ENCODE measurements at regions not wholly inside any gene's neighbourhood (a gene's known extent, or its start where the extent isn't known, plus 50 kb on each side); places are given as distances from the start of the nearest gene placed in this dataset.
A peak's percentile ranks its signal among the peaks of the same experiment; 100 is the strongest.

GRCh38 chr12:107495604-107496003 lies 190.0 kb upstream of the PWP1 start:
- no peak overlapping the region for H3K4me2 ChIP-seq (ENCODE audit: low read depth, low read length)
- intact Hi-C loops (cut with micrococcal nuclease; ENCODE audit: unreplicated experiment) (no loop called here), in situ Hi-C loops (cut with HindIII; ENCODE audit: extremely low pct_ligation_motif_present, low pct_unique_long_range_greater_than_20kb) (no loop called here)
- ChIA-PET CTCF (ENCODE audit: low intra/inter-chr PET ratio, low total read pairs) (no interaction called here), POLR2A (no interaction called here)
- H3K9ac ChIP-seq (ENCODE audit: insufficient read depth, low read depth, low read length): no peak overlapping the region
- no peak for DNase-seq (ENCODE audit: low spot score)
- no peaks in the 10 kb centered on the region for H4K20me1 ChIP-seq (ENCODE audit: insufficient read depth, low read length)
- no peaks in the 10 kb centered on the region for H3K79me2 ChIP-seq (ENCODE audit: insufficient read depth, low read length)
- H3K27me3 ChIP-seq (ENCODE audit: control insufficient read depth in 1 of 2, insufficient read depth in 2 of 2, low read length in 2 of 2): no peaks in the 10 kb centered on the region
- no peak overlapping the region for H2AFZ ChIP-seq (ENCODE audit: low read length)
- H3K4me1 ChIP-seq (ENCODE audit: insufficient read depth, low read length): peaks cover 41% of the 10 kb centered on the region
- H3K4me3 ChIP-seq (replicated peaks in 1 of 3; ENCODE audit: insufficient read depth in 1 of 3, low read depth in 2 of 3, low read length in 3 of 3): no peak overlapping the region
- H3K36me3 ChIP-seq (replicated peaks in 1 of 2; ENCODE audit: control insufficient read depth in 1 of 2, insufficient read depth in 2 of 2, low read length in 2 of 2): no peaks in the 10 kb centered on the region
- TF ChIP-seq ZNF768 (CRISPR knock-in tag; IDR thresholded peaks at IDR 0.05): no peak
- peak; percentile 61; the same call in 1 of the 2 replicates for TF ChIP-seq ZNF629 (CRISPR knock-in tag; conservative IDR thresholded peaks at IDR 0.05)
- no peak for TF ChIP-seq MIER2 (CRISPR knock-in tag; IDR thresholded peaks at IDR 0.05)
- no peak for TF ChIP-seq ZIK1 (CRISPR knock-in tag; IDR thresholded peaks at IDR 0.05; ENCODE audit: borderline replicate concordance, low read depth)
- no peak for TF ChIP-seq MED1 (CRISPR knock-in tag; IDR thresholded peaks at IDR 0.05)
- no peak for TF ChIP-seq HHEX (CRISPR knock-in tag; IDR thresholded peaks at IDR 0.05)
- TF ChIP-seq NR1H2 (CRISPR knock-in tag; IDR thresholded peaks at IDR 0.05; ENCODE audit: borderline replicate concordance, low read depth): no peak
- BruUV-seq (replicated peaks): no TSS peak
- no peak for FAIRE-seq
- no peaks in the 10 kb centered on the region for H3K9me3 ChIP-seq (ENCODE audit: low read length)
- no peak overlapping the region for H3K27ac ChIP-seq (ENCODE audit: extremely low read length, insufficient read depth, low read length)
- 78% methylated on average over 2 of the region's 2 CpGs for WGBS (ENCODE audit: low lambda C conversion rate)
- no peak for ATAC-seq

- Histone ChIP-seq H2AFZ (ENCODE audit: low read length) (no peak overlapping the region), H3K9me3 (ENCODE audit: low read length) (no peaks in the 10 kb centered on the region), H3K27me3 (ENCODE audit: control insufficient read depth in 1 of 2, insufficient read depth in 2 of 2, low read length in 2 of 2) (no peaks in the 10 kb centered on the region), H3K27ac (ENCODE audit: extremely low read length, insufficient read depth, low read length) (no peak overlapping the region), H3K4me3 (replicated peaks in 1 of 3; ENCODE audit: insufficient read depth in 1 of 3, low read depth in 2 of 3, low read length in 3 of 3) (no peak overlapping the region), H3K36me3 (replicated peaks in 1 of 2; ENCODE audit: control insufficient read depth in 1 of 2, insufficient read depth in 2 of 2, low read length in 2 of 2) (no peaks in the 10 kb centered on the region), H3K4me2 (ENCODE audit: low read depth, low read length) (no peak overlapping the region), H3K4me1 (ENCODE audit: insufficient read depth, low read length) (peaks cover 35% of the 10 kb centered on the region), H3K79me2 (ENCODE audit: insufficient read depth, low read length) (no peaks in the 10 kb centered on the region), H3K9ac (ENCODE audit: insufficient read depth, low read depth, low read length) (no peak overlapping the region), H4K20me1 (ENCODE audit: insufficient read depth, low read length) (no peaks in the 10 kb centered on the region)
- ChIA-PET POLR2A (no interaction called here), CTCF (ENCODE audit: low intra/inter-chr PET ratio, low total read pairs) (no interaction called here)
- in situ Hi-C loops (cut with HindIII; ENCODE audit: extremely low pct_ligation_motif_present, low pct_unique_long_range_greater_than_20kb): no loop called here
- DNase-seq (ENCODE audit: low spot score) (no peak), ATAC-seq (no peak), FAIRE-seq (no peak)
- intact Hi-C loops (cut with micrococcal nuclease; ENCODE audit: unreplicated experiment): no loop called here
- WGBS (ENCODE audit: low lambda C conversion rate): 79% methylated on average over 2 of the region's 2 CpGs
- BruUV-seq (replicated peaks): no TSS peak
- TF ChIP-seq GTF3A (CRISPR knock-in tag; conservative IDR thresholded peaks at IDR 0.05) (no peak), IKZF1 (IDR thresholded peaks at IDR 0.05) (0 out of 2 replicates have a peak, but pooled peaks have one; percentile 68), ZNF777 (CRISPR knock-in tag; IDR thresholded peaks at IDR 0.05) (no peak), AHR (CRISPR knock-in tag; IDR thresholded peaks at IDR 0.05) (no peak), SRF (IDR thresholded peaks at IDR 0.05; ENCODE audit: low read depth, low read length) (no peak), REPIN1 (CRISPR knock-in tag; IDR thresholded peaks at IDR 0.05; ENCODE audit: borderline replicate concordance, low read depth) (no peak), ZNF30 (CRISPR knock-in tag; IDR thresholded peaks at IDR 0.05) (no peak), ZBTB49 (CRISPR knock-in tag; IDR thresholded peaks at IDR 0.05; ENCODE audit: borderline replicate concordance) (no peak), KLF9 (CRISPR knock-in tag; IDR thresholded peaks at IDR 0.05; ENCODE audit: low read depth) (no peak), TFE3 (CRISPR knock-in tag; IDR thresholded peaks at IDR 0.05) (no peak)
These were observed 188.4 kb upstream of the PWP1 start for GRCh38 chr12:107497231-107497630.
